ENCODE measurements at regions not wholly inside any gene's neighbourhood (a gene's known extent, or its start where the extent isn't known, plus 50 kb on each side); places are given as distances from the start of the nearest gene placed in this dataset.

GRCh38 chr21:21605521-21605920 is 607.3 kb downstream of the NCAM2 start:
- Mint-ChIP-seq H3K27ac (no peak overlapping the region), H3K4me3 (no peak overlapping the region), H3K27me3 (no peaks in the 10 kb centered on the region), H3K4me1 (no peaks in the 10 kb centered on the region), H3K9me3 (peaks cover 3 to 52% (median 11%) of the 10 kb centered on the region in 7 donors), H3K36me3 (no peaks in the 10 kb centered on the region)
- Histone ChIP-seq H3K4me1 (ENCODE audit: control insufficient read depth, insufficient read depth, low read length, poor library complexity, severe bottlenecking) (no peaks in the 10 kb centered on the region), H3K27ac (ENCODE audit: insufficient read depth, low read length, poor library complexity, severe bottlenecking) (no peak overlapping the region), H3K9me3 (ENCODE audit: control insufficient read depth in 2 of 2, low read length in 2 of 2) (peaks cover 3 to 12% of the 10 kb centered on the region in 2 experiments), H3K36me3 (ENCODE audit: control insufficient read depth, insufficient read depth, low read length) (no peaks in the 10 kb centered on the region), H3K27me3 (ENCODE audit: control insufficient read depth, insufficient read depth, low read length) (no peaks in the 10 kb centered on the region), H3K4me3 (ENCODE audit: low read depth, low read length) (no peak overlapping the region)
- ATAC-seq (ENCODE audit: low read depth in 2 of 2) (no peak), DNase-seq (no peak)

GRCh38 chr21:21606041-21606440 is 607.8 kb downstream of the NCAM2 start:
- Histone ChIP-seq H3K36me3 (ENCODE audit: control insufficient read depth, insufficient read depth, low read length) (no peaks in the 10 kb centered on the region), H3K27ac (ENCODE audit: insufficient read depth, low read length, poor library complexity, severe bottlenecking) (no peak overlapping the region), H3K4me3 (ENCODE audit: low read depth, low read length) (no peak overlapping the region), H3K27me3 (ENCODE audit: control insufficient read depth, insufficient read depth, low read length) (no peaks in the 10 kb centered on the region), H3K4me1 (ENCODE audit: control insufficient read depth, insufficient read depth, low read length, poor library complexity, severe bottlenecking) (no peaks in the 10 kb centered on the region), H3K9me3 (ENCODE audit: control insufficient read depth in 2 of 2, low read length in 2 of 2) (peaks cover 3 to 8% of the 10 kb centered on the region in 2 experiments)
- Mint-ChIP-seq H3K4me3 (no peak overlapping the region), H3K27me3 (no peaks in the 10 kb centered on the region), H3K36me3 (no peaks in the 10 kb centered on the region), H3K9me3 (peaks cover 2 to 51% (median 14%) of the 10 kb centered on the region in 7 donors), H3K4me1 (no peaks in the 10 kb centered on the region), H3K27ac (no peak overlapping the region)
- ATAC-seq (ENCODE audit: low read depth in 2 of 2): no peak
- no peak for DNase-seq

GRCh38 chr21:21612466-21612865 is 614.3 kb downstream of the NCAM2 start:
- ATAC-seq (ENCODE audit: low read depth in 2 of 2) (no peak), DNase-seq (no peak)
- Histone ChIP-seq H3K36me3 (ENCODE audit: control insufficient read depth, insufficient read depth, low read length) (no peaks in the 10 kb centered on the region), H3K27me3 (ENCODE audit: control insufficient read depth, insufficient read depth, low read length) (no peaks in the 10 kb centered on the region), H3K4me3 (ENCODE audit: low read depth, low read length) (no peak overlapping the region), H3K4me1 (ENCODE audit: control insufficient read depth, insufficient read depth, low read length, poor library complexity, severe bottlenecking) (no peaks in the 10 kb centered on the region), H3K9me3 (ENCODE audit: control insufficient read depth in 2 of 2, low read length in 2 of 2) (peaks cover 3 to 7% of the 10 kb centered on the region in 2 experiments), H3K27ac (ENCODE audit: insufficient read depth, low read length, poor library complexity, severe bottlenecking) (no peak overlapping the region)
- H3K4me3 Mint-ChIP-seq: no peak overlapping the region
- H3K36me3 Mint-ChIP-seq: no peaks in the 10 kb centered on the region
- no peaks in the 10 kb centered on the region for H3K27me3 Mint-ChIP-seq
- no peak overlapping the region for H3K27ac Mint-ChIP-seq
- no peaks in the 10 kb centered on the region for H3K4me1 Mint-ChIP-seq
- peaks cover 0 to 30% (median 7%) of the 10 kb centered on the region in 7 donors for H3K9me3 Mint-ChIP-seq

GRCh38 chr21:21614966-21615365 is 616.8 kb downstream of the NCAM2 start:
- no peak overlapping the region for H3K4me3 ChIP-seq (ENCODE audit: low read depth, low read length)

GRCh38 chr21:21622460-21623234 is 624.4 kb downstream of the NCAM2 start:
- H3K4me1 Mint-ChIP-seq: no peaks in the 10 kb centered on the region
- Histone ChIP-seq H3K27me3 (ENCODE audit: control insufficient read depth, insufficient read depth, low read length) (no peaks in the 10 kb centered on the region), H3K36me3 (ENCODE audit: control insufficient read depth, insufficient read depth, low read length) (no peaks in the 10 kb centered on the region), H3K4me1 (ENCODE audit: control insufficient read depth, insufficient read depth, low read length, poor library complexity, severe bottlenecking) (no peaks in the 10 kb centered on the region), H3K27ac (ENCODE audit: insufficient read depth, low read length, poor library complexity, severe bottlenecking) (no peak overlapping the region), H3K9me3 (ENCODE audit: control insufficient read depth in 2 of 2, low read length in 2 of 2) (peaks cover 0 to 6% of the 10 kb centered on the region in 2 experiments), H3K4me3 (ENCODE audit: low read depth, low read length) (no peak overlapping the region)
- H3K9me3 Mint-ChIP-seq: peaks cover 0 to 32% (median 13%) of the 10 kb centered on the region in 7 donors
- H3K4me3 Mint-ChIP-seq: no peak overlapping the region
- no peaks in the 10 kb centered on the region for H3K27me3 Mint-ChIP-seq
- DNase-seq: no peak
- no peak overlapping the region for H3K27ac Mint-ChIP-seq
- no peak for ATAC-seq (ENCODE audit: low read depth in 2 of 2)
- H3K36me3 Mint-ChIP-seq: no peaks in the 10 kb centered on the region

More at GRCh38 chr21:21614966-21615365, 616.8 kb downstream of the NCAM2 start:
- ATAC-seq (ENCODE audit: low read depth in 2 of 2): no peak
- Histone ChIP-seq H3K27me3 (ENCODE audit: control insufficient read depth, insufficient read depth, low read length) (no peaks in the 10 kb centered on the region), H3K36me3 (ENCODE audit: control insufficient read depth, insufficient read depth, low read length) (no peaks in the 10 kb centered on the region), H3K27ac (ENCODE audit: insufficient read depth, low read length, poor library complexity, severe bottlenecking) (no peak overlapping the region), H3K9me3 (ENCODE audit: control insufficient read depth in 2 of 2, low read length in 2 of 2) (peaks cover 0 to 7% of the 10 kb centered on the region in 2 experiments), H3K4me1 (ENCODE audit: control insufficient read depth, insufficient read depth, low read length, poor library complexity, severe bottlenecking) (no peaks in the 10 kb centered on the region)
- Mint-ChIP-seq H3K9me3 (peaks cover 0 to 21% (median 10%) of the 10 kb centered on the region in 7 donors), H3K4me1 (no peaks in the 10 kb centered on the region), H3K36me3 (no peaks in the 10 kb centered on the region), H3K27me3 (no peaks in the 10 kb centered on the region), H3K27ac (no peak overlapping the region), H3K4me3 (no peak overlapping the region)
- no peak for DNase-seq

GRCh38 chr21:21624674-21625073 is 626.5 kb downstream of the NCAM2 start:
- no peaks in the 10 kb centered on the region for H3K27me3 ChIP-seq (ENCODE audit: control insufficient read depth, insufficient read depth, low read length)
- Mint-ChIP-seq H3K27ac (no peak overlapping the region), H3K4me3 (no peak overlapping the region), H3K36me3 (no peaks in the 10 kb centered on the region), H3K4me1 (no peaks in the 10 kb centered on the region), H3K27me3 (no peaks in the 10 kb centered on the region), H3K9me3 (peaks cover 1 to 32% (median 14%) of the 10 kb centered on the region in 7 donors)
- H3K27ac ChIP-seq (ENCODE audit: insufficient read depth, low read length, poor library complexity, severe bottlenecking): no peak overlapping the region
- peaks cover 0 to 6% of the 10 kb centered on the region in 2 experiments for H3K9me3 ChIP-seq (ENCODE audit: control insufficient read depth in 2 of 2, low read length in 2 of 2)
- H3K4me3 ChIP-seq (ENCODE audit: low read depth, low read length): no peak overlapping the region
- DNase-seq: no peak
- no peak for ATAC-seq (ENCODE audit: low read depth in 2 of 2)
- no peaks in the 10 kb centered on the region for H3K4me1 ChIP-seq (ENCODE audit: control insufficient read depth, insufficient read depth, low read length, poor library complexity, severe bottlenecking)
- H3K36me3 ChIP-seq (ENCODE audit: control insufficient read depth, insufficient read depth, low read length): no peaks in the 10 kb centered on the region

- H3K4me1 ChIP-seq (ENCODE audit: control insufficient read depth, insufficient read depth, low read length, poor library complexity, severe bottlenecking): no peaks in the 10 kb centered on the region
- DNase-seq: no peak
- ATAC-seq (ENCODE audit: low read depth in 2 of 2): no peak
- H3K36me3 Mint-ChIP-seq: no peaks in the 10 kb centered on the region
- H3K4me3 ChIP-seq (ENCODE audit: low read depth, low read length): no peak overlapping the region
- no peaks in the 10 kb centered on the region for H3K27me3 ChIP-seq (ENCODE audit: control insufficient read depth, insufficient read depth, low read length)
- no peaks in the 10 kb centered on the region for H3K36me3 ChIP-seq (ENCODE audit: control insufficient read depth, insufficient read depth, low read length)
- no peaks in the 10 kb centered on the region for H3K27me3 Mint-ChIP-seq
- H3K4me1 Mint-ChIP-seq: no peaks in the 10 kb centered on the region
- H3K9me3 Mint-ChIP-seq: peaks cover 5 to 24% (median 15%) of the 10 kb centered on the region in 7 donors
- peaks cover 0 to 17% of the 10 kb centered on the region in 2 experiments for H3K9me3 ChIP-seq (ENCODE audit: control insufficient read depth in 2 of 2, low read length in 2 of 2)
- H3K27ac ChIP-seq (ENCODE audit: insufficient read depth, low read length, poor library complexity, severe bottlenecking): no peak overlapping the region
- no peak overlapping the region for H3K4me3 Mint-ChIP-seq
- H3K27ac Mint-ChIP-seq: no peak overlapping the region
Measured at GRCh38 chr21:21631961-21632360, 633.8 kb downstream of the NCAM2 start.

GRCh38 chr21:21632926-21633325 is 634.7 kb downstream of the NCAM2 start:
- Histone ChIP-seq H3K36me3 (ENCODE audit: control insufficient read depth, insufficient read depth, low read length) (no peaks in the 10 kb centered on the region), H3K27me3 (ENCODE audit: control insufficient read depth, insufficient read depth, low read length) (no peaks in the 10 kb centered on the region), H3K4me1 (ENCODE audit: control insufficient read depth, insufficient read depth, low read length, poor library complexity, severe bottlenecking) (no peaks in the 10 kb centered on the region), H3K9me3 (ENCODE audit: control insufficient read depth in 2 of 2, low read length in 2 of 2) (peaks cover 0 to 17% of the 10 kb centered on the region in 2 experiments), H3K4me3 (ENCODE audit: low read depth, low read length) (no peak overlapping the region), H3K27ac (ENCODE audit: insufficient read depth, low read length, poor library complexity, severe bottlenecking) (no peak overlapping the region)
- no peak overlapping the region for H3K27ac Mint-ChIP-seq
- peaks cover 10 to 27% (median 15%) of the 10 kb centered on the region in 7 donors for H3K9me3 Mint-ChIP-seq
- no peaks in the 10 kb centered on the region for H3K4me1 Mint-ChIP-seq
- ATAC-seq (ENCODE audit: low read depth in 2 of 2): no peak
- no peaks in the 10 kb centered on the region for H3K36me3 Mint-ChIP-seq
- no peak for DNase-seq
- no peaks in the 10 kb centered on the region for H3K27me3 Mint-ChIP-seq
- H3K4me3 Mint-ChIP-seq: no peak overlapping the region
